Kidney (tissue), 13 donors: ENCODE measurements at regions not wholly inside any gene's neighbourhood (a gene's known extent, or its start where the extent isn't known, plus 50 kb on each side); places are given as distances from the start of the nearest gene placed in this dataset.
A peak's percentile ranks its signal among the peaks of the same experiment; 100 is the strongest.

Experiments
- DNase-seq, 5 donors: peaks; one replicate each; pipeline ENCODE4 v3.0.0-alpha.2; 2013 to 2020
- FAIRE-seq: peaks from 2 replicates; lab custom pipeline; 2012; peaks lifted over from hg19 to GRCh38; lab: Jason Lieb, UNC
- H3K27ac ChIP-seq, 2 donors: one replicate each; pipeline ENCODE4 v1.7.0; 2013; ENCODE audit warnings: low read depth in 2 of 2, low read length in 2 of 2, inconsistent platforms in 1 of 2
- H3K27me3 ChIP-seq: one replicate; pipeline ENCODE4 v1.7.1; 2013; ENCODE audit warnings: low read length, inconsistent platforms; ENCODE audit not compliant: control insufficient read depth, insufficient read depth
- H3K36me3 ChIP-seq, 3 donors: one replicate each; pipeline versions ENCODE4 v1.7.0 to v1.7.1; 2013; ENCODE audit warnings: low read length in 3 of 3, control low read depth in 1 of 3, inconsistent platforms in 1 of 3; ENCODE audit not compliant: insufficient read depth in 3 of 3, control insufficient read depth in 2 of 3
- H3K4me1 ChIP-seq, 3 donors: one replicate each; pipeline versions ENCODE4 v1.7.0 to v1.7.1; 2013; ENCODE audit warnings: low read length in 3 of 3, inconsistent platforms in 1 of 3, low read depth in 1 of 3; ENCODE audit not compliant: control insufficient read depth in 2 of 3, insufficient read depth in 2 of 3
- H3K4me3 ChIP-seq, 3 donors: one replicate each; pipeline versions ENCODE4 v1.7.0 to v1.8.1; 2013; ENCODE audit warnings: low read length in 3 of 3, control low read depth in 1 of 3, inconsistent platforms in 1 of 3
- H3K9ac ChIP-seq, 3 donors: one replicate each; pipeline versions ENCODE4 v1.7.0 to v1.7.1; 2013; ENCODE audit warnings: low read length in 3 of 3, control low read depth in 1 of 3, inconsistent platforms in 1 of 3
- H3K9me3 ChIP-seq, 3 donors: one replicate each; pipeline versions ENCODE4 v1.7.0 to v1.7.1; 2013; ENCODE audit warnings: low read length in 3 of 3, control low read depth in 1 of 3, inconsistent platforms in 1 of 3; ENCODE audit not compliant: control insufficient read depth in 2 of 3, insufficient read depth in 1 of 3
- CTCF ChIP-seq: IDR thresholded peaks from 3 replicates; pipeline ENCODE4 v1.5.1; 2012; ENCODE audit warnings: mild to moderate bottlenecking, moderate library complexity, borderline replicate concordance; ENCODE audit not compliant: insufficient read depth; ENCODE audit errors: extremely low read depth
- intact Hi-C: fragments of 100-400 bp; cut with DNase I; formaldehyde crosslinking; loops from one replicate; pipeline ENCODE4 v1.11.1; 2022
- donor health status: control.
- donor health status: control.
- donor health status: control.
- donor health status: control.
- donor health status: control.
- donor health status: DM: yes; HTN: yes; CAD: no.
- donor health status: Normal renal cell carcinoma (clear cell type).

GRCh38 chr9:82553654-82554366, 509.1 kb downstream of the RASEF start:
- Histone ChIP-seq H3K36me3 (no peaks in the 10 kb centered on the region), H3K9me3 (no peaks in the 10 kb centered on the region), H3K27ac (no peak overlapping the region), H3K27me3 (no peaks in the 10 kb centered on the region), H3K4me1 (no peaks in the 10 kb centered on the region), H3K4me3 (no peak overlapping the region), H3K9ac (no peak overlapping the region)
- FAIRE-seq (no peak), DNase-seq (no peak)
- intact Hi-C loops, result no loop called here
- TF ChIP-seq CTCF, result no peak

GRCh38 chr9:82554381-82554780, 508.6 kb downstream of the RASEF start:
- Histone ChIP-seq H3K27ac (no peak overlapping the region), H3K36me3 (no peaks in the 10 kb centered on the region), H3K4me1 (no peaks in the 10 kb centered on the region), H3K9me3 (no peaks in the 10 kb centered on the region), H3K27me3 (no peaks in the 10 kb centered on the region), H3K9ac (no peak overlapping the region), H3K4me3 (no peak overlapping the region)
- no peak for DNase-seq
- TF ChIP-seq CTCF, result no peak
- intact Hi-C loops, result no loop called here
- no peak for FAIRE-seq

- Histone ChIP-seq H3K36me3 (no peaks in the 10 kb centered on the region), H3K4me3 (no peak overlapping the region), H3K9me3 (no peaks in the 10 kb centered on the region), H3K4me1 (no peaks in the 10 kb centered on the region), H3K27ac (no peak overlapping the region), H3K9ac (no peak overlapping the region), H3K27me3 (no peaks in the 10 kb centered on the region)
- no peak for TF ChIP-seq CTCF
- intact Hi-C loops, result no loop called here
- no peak for FAIRE-seq
- peak in 2 of 5 donors; percentile 46 to 68 for DNase-seq
These were observed 507.9 kb downstream of the RASEF start for GRCh38 chr9:82555031-82555430.
